ENCODE measurements at regions not wholly inside any gene's neighbourhood (a gene's known extent, or its start where the extent isn't known, plus 50 kb on each side); places are given as distances from the start of the nearest gene placed in this dataset.

GRCh38 chr11:116390963-116391362 is 381.8 kb downstream of the BUD13 start:
- no peak for DNase-seq (ENCODE audit: low spot score)
- in situ Hi-C loops (cut with MboI; ENCODE audit: low pct_unique_long_range_greater_than_20kb, low sequenced_read_pairs, unreplicated experiment), result no loop called here
- TF ChIP-seq, protein P1, sequence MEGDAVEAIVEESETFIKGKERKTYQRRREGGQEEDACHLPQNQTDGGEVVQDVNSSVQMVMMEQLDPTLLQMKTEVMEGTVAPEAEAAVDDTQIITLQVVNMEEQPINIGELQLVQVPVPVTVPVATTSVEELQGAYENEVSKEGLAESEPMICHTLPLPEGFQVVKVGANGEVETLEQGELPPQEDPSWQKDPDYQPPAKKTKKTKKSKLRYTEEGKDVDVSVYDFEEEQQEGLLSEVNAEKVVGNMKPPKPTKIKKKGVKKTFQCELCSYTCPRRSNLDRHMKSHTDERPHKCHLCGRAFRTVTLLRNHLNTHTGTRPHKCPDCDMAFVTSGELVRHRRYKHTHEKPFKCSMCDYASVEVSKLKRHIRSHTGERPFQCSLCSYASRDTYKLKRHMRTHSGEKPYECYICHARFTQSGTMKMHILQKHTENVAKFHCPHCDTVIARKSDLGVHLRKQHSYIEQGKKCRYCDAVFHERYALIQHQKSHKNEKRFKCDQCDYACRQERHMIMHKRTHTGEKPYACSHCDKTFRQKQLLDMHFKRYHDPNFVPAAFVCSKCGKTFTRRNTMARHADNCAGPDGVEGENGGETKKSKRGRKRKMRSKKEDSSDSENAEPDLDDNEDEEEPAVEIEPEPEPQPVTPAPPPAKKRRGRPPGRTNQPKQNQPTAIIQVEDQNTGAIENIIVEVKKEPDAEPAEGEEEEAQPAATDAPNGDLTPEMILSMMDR (IDR thresholded peaks at IDR 0.05; ENCODE audit: extremely low read depth, insufficient read depth, missing control alignments), result no peak

DNA sequence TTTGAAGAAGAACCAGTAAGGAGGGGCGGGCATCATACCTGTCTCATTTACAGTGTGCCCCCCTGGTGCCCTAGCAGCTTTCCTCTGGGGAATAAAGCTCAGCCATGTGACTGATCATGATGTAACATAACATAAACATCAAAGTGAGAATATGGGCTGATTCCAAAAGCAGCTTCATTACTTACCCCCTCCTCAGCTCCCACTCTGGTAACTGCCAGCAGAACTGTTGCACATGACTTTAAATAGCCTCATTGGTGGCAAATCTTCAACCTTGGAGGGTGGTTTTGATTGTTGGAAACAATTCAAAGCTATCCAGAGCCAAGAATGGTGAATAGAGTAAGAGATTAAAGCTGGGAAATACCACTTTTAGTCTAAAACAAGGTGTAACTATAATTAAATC is 384.6 kb downstream of the BUD13 start:
- TF ChIP-seq, protein P1 (IDR thresholded peaks at IDR 0.05; ENCODE audit: extremely low read depth, insufficient read depth, missing control alignments), result no peak
- in situ Hi-C loops (cut with MboI; ENCODE audit: low pct_unique_long_range_greater_than_20kb, low sequenced_read_pairs, unreplicated experiment), result no loop called here

GRCh38 chr11:116387641-116388040 is 385.1 kb downstream of the BUD13 start:
- TF ChIP-seq, protein P1 (IDR thresholded peaks at IDR 0.05; ENCODE audit: extremely low read depth, insufficient read depth, missing control alignments), result no peak
- DNase-seq (ENCODE audit: low spot score), result no peak
- in situ Hi-C loops (cut with MboI; ENCODE audit: low pct_unique_long_range_greater_than_20kb, low sequenced_read_pairs, unreplicated experiment), result no loop called here

More for the DNA sequence above, 384.6 kb downstream of the BUD13 start:
- no peak for DNase-seq (ENCODE audit: low spot score)

DNA sequence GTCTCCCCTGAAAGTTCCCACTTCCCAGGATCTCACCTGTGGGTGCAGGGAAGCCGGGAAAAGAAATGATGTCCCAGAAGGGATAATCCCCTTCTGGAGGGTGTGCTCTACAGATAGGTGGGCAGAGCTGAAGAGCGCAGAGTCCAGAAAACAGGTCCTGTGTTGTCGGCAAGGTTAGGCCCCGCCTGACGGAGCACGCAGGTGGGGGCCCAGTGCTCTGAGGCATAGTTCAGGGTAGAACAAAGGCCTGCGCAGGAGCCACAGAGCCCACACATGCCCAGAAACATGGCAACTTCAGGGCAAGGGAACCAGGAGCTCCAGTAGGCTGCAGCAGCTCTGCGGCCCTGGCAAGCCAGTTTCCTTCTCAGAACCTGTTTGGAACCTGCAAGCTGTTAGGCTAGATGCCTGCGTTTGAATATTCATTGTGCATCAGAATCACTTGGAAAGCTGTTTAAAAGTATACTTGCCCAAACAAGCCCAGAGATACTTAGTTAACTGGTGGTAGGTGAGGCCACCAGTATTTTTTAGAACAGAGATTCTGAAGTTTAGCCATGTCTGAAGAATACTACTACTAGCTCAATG is 386.6 kb downstream of the BUD13 start:
- no peak for DNase-seq (ENCODE audit: low spot score)
- in situ Hi-C loops (cut with MboI; ENCODE audit: low pct_unique_long_range_greater_than_20kb, low sequenced_read_pairs, unreplicated experiment), result no loop called here
- TF ChIP-seq, protein P1 (IDR thresholded peaks at IDR 0.05; ENCODE audit: extremely low read depth, insufficient read depth, missing control alignments), result no peak

- in situ Hi-C loops (cut with MboI; ENCODE audit: low pct_unique_long_range_greater_than_20kb, low sequenced_read_pairs, unreplicated experiment), result no loop called here
- TF ChIP-seq, protein P1 (IDR thresholded peaks at IDR 0.05; ENCODE audit: extremely low read depth, insufficient read depth, missing control alignments), result no peak
Observed at GRCh38 chr11:116384876-116385275, 387.9 kb downstream of the BUD13 start.

DNA sequence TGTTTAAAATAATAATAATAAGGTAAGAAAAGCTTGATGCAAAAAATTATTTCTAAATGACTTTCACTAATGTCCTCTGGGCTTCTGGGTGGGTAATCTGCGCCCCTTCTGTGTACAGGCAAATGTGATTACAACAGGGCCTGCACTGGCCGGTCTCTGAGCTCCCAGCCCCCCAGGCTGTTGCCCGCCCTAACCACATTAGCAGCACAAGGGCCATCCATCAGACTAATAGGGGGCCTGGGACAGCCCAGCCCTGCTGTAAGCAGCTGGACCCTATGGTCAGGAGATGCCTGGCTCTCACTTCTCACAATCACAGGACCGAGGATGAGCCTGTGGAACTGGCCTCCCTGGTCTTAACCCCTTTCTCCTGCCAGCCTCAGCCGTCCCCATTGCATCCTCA is 388.4 kb downstream of the BUD13 start:
- DNase-seq (ENCODE audit: low spot score), result no peak
- TF ChIP-seq, protein P1 (IDR thresholded peaks at IDR 0.05; ENCODE audit: extremely low read depth, insufficient read depth, missing control alignments), result no peak
- in situ Hi-C loops (cut with MboI; ENCODE audit: low pct_unique_long_range_greater_than_20kb, low sequenced_read_pairs, unreplicated experiment), result no loop called here

More at GRCh38 chr11:116384876-116385275, 387.9 kb downstream of the BUD13 start:
- no peak for DNase-seq (ENCODE audit: low spot score)

Data from GM13977 (cell line).